ENCODE measurements at regions not wholly inside any gene's neighbourhood (a gene's known extent, or its start where the extent isn't known, plus 50 kb on each side); places are given as distances from the start of the nearest gene placed in this dataset.

DNA sequence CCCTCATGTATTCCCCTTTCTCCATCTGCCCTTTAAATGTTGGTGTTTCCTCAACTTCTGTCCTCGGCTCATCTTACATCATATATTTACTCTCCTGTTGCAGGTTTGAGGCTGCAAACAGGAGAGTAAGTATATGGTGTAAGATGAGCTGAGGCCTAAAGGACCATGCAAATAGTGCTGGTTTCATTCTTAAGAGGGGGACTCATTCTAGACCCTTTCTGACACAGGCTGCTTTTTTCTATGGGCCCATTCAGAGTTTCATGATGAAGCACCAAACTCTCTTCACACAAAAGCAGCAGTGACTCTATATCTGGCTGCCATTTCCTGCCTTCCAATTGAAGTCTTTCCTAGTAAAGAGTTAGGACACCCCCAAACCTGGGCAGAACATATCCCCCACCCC, 218.5 kb downstream of the PHLDA1 start:
- TF ChIP-seq, protein P1, sequence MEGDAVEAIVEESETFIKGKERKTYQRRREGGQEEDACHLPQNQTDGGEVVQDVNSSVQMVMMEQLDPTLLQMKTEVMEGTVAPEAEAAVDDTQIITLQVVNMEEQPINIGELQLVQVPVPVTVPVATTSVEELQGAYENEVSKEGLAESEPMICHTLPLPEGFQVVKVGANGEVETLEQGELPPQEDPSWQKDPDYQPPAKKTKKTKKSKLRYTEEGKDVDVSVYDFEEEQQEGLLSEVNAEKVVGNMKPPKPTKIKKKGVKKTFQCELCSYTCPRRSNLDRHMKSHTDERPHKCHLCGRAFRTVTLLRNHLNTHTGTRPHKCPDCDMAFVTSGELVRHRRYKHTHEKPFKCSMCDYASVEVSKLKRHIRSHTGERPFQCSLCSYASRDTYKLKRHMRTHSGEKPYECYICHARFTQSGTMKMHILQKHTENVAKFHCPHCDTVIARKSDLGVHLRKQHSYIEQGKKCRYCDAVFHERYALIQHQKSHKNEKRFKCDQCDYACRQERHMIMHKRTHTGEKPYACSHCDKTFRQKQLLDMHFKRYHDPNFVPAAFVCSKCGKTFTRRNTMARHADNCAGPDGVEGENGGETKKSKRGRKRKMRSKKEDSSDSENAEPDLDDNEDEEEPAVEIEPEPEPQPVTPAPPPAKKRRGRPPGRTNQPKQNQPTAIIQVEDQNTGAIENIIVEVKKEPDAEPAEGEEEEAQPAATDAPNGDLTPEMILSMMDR (IDR thresholded peaks at IDR 0.05) = no peak
- no peak for TF ChIP-seq POLR2A (IDR thresholded peaks at IDR 0.05)
